Right ventricle myocardium inferior (tissue), 1 donor: ENCODE measurements at regions not wholly inside any gene's neighbourhood (a gene's known extent, or its start where the extent isn't known, plus 50 kb on each side); places are given as distances from the start of the nearest gene placed in this dataset.

Experiments used
- ATAC-seq: fragments of 200-7000 bp; cut with Tn5 transposase; one replicate; pipeline ENCODE4 v1.9.1; 2020; ENCODE audit warnings: mild to moderate bottlenecking, moderate library complexity
- DNase-seq: peaks from one replicate; pipeline ENCODE4 v3.0.0; 2021; ENCODE audit errors: missing footprints
- intact Hi-C: fragments of 100-400 bp; cut with DNase I; formaldehyde crosslinking; loops from one replicate; pipeline ENCODE4 v1.11.0; 2022
- donor health status: DM: no; HTN: yes; CAD: no; lungs with severe emphysema.

DNA sequence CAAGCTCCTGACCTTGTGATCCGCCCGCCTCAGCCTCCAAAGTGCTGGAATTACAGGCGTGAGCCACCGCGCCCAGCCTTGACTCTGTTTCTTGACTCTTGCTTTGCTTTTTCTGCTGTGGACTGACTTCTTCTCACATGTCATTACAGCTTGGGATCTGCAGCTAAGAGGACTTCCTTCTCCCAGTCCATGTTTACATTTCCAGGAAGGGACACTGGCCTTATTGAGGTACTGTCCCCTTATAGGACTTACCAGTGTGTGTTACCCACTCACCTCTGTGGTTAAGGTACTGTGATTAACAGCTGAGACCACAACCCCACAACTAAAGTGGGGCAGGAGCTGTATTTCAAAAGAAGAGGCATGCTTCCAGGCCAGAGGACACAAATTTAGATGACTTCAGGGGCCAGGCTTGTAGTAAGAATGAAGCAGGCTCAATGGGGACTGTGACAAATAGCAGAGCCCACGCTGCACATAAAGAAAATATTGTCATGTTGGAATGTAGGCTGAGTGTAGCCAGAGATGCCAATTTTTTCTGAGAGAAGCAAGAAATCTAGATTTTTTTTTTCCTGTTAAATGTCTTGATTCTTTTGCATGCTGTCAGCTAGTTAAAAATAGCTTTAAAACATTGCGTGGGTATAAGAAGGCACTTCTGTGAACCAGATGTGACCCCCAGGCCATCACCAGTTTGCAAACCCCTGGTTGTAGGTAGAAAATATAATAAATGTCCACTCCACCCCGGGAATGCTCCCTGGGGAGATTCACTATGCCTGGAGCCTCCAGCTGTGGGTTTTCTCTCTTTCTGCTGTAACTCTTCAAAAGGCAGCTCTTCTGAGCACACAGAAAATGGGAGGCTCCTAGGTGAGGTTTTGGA lies 75.0 kb downstream of the PTPDC1 start:
- ATAC-seq (no peak), DNase-seq (no peak)
- intact Hi-C loops = no loop called here

- DNase-seq (no peak), ATAC-seq (no peak)
- intact Hi-C loops = no loop called here
Observed at GRCh38 chr9:94160594-94161501, 76.6 kb downstream of the PTPDC1 start.

GRCh38 chr9:94161673-94162072 lies 77.4 kb downstream of the PTPDC1 start:
- DNase-seq (no peak), ATAC-seq (no peak)
- intact Hi-C loops = no loop called here

DNA sequence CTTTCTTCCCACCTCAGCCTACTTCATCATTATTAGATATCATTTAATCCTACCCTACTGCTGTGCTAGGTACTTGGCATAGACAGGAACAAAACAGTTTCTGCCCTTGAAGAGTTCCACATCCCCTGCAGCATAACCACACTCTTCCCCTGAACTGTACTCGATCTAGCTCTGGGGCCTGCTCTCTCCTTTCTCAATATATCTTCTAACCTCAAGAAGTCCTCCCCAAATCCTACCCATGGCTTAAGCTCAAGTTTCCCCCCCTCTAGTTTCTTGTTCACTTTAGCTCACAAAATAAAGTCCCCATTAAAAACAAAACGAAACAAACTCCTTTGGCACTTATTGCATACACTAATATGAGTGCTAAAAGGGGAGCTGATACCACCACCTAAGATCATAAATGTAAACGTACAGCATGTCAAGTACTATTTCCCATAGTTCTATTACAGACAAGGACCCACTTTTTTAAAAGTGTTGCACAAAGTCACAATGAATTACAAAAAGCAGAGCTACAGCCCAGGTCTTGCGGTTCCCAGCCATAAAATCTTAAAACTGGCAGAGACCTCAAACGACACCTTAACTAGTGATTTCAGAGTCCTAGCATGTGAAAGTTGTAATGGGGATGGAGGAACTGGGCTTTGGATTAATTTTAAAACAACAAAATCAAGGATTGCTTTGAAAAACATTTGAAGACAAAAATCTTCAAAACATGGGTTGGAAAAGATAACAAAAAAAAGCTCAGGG lies 80.7 kb downstream of the PTPDC1 start:
- no peak for DNase-seq
- ATAC-seq = no peak
- intact Hi-C loops = loop anchor here (5.0 kb wide), 1 partner anchor 83 kb away; the partner anchor contains the start of gene PTPDC1

DNA sequence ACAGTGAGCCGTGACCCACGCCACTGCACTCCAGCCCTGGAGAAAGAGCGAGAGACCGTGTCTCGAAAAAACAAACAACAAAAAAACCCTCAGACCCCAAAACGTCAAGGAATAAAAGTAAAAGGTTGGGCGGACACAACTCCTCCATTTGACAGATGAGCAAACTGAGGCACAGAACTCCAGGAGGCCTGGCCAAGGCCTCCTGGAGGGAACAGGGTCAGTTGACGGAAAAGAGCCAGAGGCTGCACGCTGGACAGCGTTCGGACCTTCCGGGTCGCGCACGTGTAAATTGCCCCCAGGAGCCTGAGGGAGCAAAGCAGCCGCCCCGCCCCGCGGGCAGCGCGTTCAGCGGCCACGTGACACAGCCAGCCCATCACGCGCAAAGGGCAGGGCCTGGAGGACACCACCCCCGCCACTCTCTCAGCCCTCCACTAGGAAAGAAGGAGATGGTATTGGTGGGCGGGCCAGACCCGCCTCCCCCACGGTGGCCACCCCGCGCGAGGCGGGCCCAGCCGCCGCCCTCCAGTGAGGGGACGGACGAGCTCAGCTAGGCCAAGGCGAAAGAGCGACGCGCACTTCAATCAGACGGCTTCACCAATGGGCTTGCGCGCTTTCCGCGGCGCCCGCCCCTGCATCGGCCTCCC lies 81.5 kb downstream of the PTPDC1 start:
- DNase-seq = peak; percentile 98
- ATAC-seq = peak; percentile 97
- intact Hi-C loops = loop anchor here (2.0 to 5.0 kb wide), 2 partner anchors 31 to 83 kb away; partner anchors contain the start of gene PTPDC1

- ATAC-seq = peak; percentile 83
- DNase-seq = peak; percentile 98
- intact Hi-C loops = loop anchor here (2.0 to 5.0 kb wide), 2 partner anchors 32 to 84 kb away; partner anchors contain the start of gene PTPDC1
Observed at GRCh38 chr9:94166236-94166975, 82.1 kb downstream of the PTPDC1 start.

DNA sequence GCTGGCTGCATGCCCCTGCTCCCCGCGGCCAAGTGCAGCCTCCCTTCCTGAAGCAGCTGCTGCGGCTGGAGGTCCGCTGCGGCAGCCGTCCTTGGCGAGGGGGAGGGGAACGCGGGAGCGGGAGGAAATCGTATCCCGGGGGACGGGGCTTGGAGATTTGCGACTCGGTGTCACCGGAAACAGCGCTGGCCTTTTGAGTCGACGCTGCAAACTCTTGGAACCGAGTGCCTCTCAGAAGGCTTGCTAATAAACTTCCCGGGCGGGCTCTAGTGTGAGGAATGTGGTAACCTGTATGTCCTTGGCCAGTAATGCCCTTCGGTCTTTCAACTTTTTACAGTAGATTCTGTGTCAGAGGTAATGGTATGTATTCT lies 82.7 kb downstream of the PTPDC1 start:
- no peak for ATAC-seq

DNA sequence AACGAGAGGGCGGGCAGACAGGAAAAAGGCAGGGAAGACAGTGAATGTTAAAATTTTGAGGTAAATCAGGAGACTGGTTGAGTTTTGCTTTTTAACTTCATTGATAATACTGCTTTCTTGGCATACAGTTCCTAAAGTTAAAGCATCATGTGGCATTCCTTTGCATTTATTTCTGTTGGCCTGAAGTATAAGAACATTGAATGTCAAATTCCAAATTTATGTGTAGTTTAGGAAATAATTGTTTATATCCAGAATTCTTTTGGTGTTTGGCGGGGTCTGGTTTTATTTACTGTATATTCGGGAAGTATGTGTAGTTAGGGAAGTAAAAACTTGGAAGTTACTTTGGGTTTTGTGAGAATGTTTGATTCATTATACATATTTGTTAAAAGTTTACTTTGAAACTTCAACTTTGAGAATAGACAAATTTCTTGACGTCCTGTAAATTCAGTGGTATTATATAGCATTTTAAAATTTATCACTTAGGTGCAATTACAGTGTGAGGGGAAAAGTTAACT lies 83.2 kb downstream of the PTPDC1 start:
- intact Hi-C loops = loop anchor here (2.0 to 5.0 kb wide), 2 partner anchors 33 to 85 kb away; partner anchors contain the start of gene PTPDC1
- ATAC-seq = no peak
- DNase-seq = no peak

More for the DNA sequence above, 82.7 kb downstream of the PTPDC1 start:
- intact Hi-C loops = loop anchor here (2.0 to 5.0 kb wide), 2 partner anchors 32 to 85 kb away; partner anchors contain the start of gene PTPDC1
- DNase-seq = no peak

DNA sequence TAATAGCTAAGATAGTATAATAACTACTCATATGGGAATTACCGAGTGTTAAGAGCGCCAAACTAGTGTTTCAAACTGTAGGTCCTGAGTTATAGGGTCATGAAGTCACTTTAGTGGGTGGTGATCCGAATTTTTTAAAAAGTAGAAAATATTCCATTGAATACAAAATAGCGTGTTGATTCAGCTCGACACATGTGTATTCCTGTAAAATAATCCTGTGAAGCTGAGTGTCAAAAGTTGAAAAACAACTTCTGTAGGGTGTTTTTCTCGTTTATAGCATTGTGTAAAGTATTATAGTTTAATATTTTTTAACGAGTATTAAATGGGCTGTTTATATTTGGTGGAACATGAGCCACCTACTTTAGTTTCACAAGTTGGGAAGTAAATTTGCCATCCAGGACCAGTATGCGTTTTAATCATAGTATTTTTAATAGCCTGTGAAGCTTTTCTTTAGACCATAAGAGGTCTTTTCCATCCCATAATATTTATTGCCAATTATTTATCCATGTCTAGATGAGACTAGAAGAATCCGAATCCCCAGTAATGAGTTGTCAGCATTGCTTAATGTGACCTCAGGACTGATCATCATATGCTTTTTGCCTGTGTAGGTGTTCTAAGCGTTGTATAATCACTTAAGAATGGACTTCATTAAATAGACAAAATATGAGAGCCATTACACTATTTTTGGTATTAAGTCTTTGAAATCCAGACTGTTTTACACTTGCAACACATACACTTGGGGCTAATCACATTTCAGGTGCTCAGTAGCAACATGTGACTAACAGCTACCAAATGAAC lies 84.1 kb downstream of the PTPDC1 start:
- intact Hi-C loops = loop anchor here (5.0 kb wide), 1 partner anchor 86 kb away; the partner anchor contains the start of gene PTPDC1
- no peak for DNase-seq
- no peak for ATAC-seq

- no peak for ATAC-seq
- intact Hi-C loops = loop anchor here (5.0 kb wide), 2 partner anchors 42 to 88 kb away; partner anchors contain the start of gene PTPDC1
- no peak for DNase-seq
Observed at GRCh38 chr9:94169968-94170367, 85.7 kb downstream of the PTPDC1 start.

- DNase-seq = no peak
- ATAC-seq = peak; percentile 30
- intact Hi-C loops = loop anchor here (5.0 kb wide), 1 partner anchor 39 kb away; no protein-coding TSS in a partner anchor
Observed at GRCh38 chr9:94173632-94174031, 85.5 kb upstream of the ZNF169 start.

DNA sequence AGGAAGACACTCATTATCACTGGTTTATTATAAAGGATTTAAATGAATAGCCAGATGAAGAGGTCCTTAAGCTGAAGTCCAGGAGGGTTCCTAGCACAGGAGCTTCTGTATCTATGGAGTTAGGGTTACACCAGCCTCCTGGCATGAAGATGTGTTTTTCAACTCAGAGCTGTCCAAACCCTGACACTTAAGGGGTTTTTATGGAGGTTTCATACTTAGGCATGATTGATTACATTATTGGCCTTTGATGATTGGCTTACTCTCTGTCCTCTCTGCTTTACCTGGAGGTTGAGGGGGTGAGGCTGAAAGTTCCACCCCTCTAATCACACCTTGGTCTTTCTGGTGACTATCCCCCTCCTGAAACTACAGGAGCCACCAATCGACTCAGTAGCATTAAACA lies 84.9 kb upstream of the ZNF169 start:
- no peak for ATAC-seq

DNA sequence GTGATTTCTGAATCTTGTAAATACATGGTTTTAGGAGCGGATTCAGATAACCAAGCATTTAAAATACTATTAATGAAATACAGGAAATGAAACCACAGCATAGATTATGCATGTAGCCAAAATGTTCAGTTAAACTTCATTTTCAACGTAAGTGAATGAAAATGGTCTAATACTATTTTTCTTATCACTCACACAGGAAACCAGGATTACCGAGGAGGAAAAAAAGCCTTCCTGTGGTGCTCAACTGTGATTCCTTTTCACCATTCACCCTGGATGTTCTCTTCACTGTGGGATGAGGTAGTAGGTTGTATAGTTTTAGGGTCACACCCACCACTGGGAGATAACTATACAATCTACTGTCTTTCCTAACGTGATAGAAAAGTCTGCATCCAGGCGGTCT lies 83.4 kb upstream of the ZNF169 start:
- intact Hi-C loops = no loop called here
- ATAC-seq = no peak
- DNase-seq = no peak

More for the DNA sequence above, 84.9 kb upstream of the ZNF169 start:
- intact Hi-C loops = loop anchor here (5.0 kb wide), 1 partner anchor 38 kb away; no protein-coding TSS in a partner anchor
- no peak for DNase-seq

GRCh38 chr9:94176608-94177007 lies 82.5 kb upstream of the ZNF169 start:
- intact Hi-C loops = no loop called here
- no peak for DNase-seq
- no peak for ATAC-seq

- intact Hi-C loops = no loop called here
- DNase-seq (no peak), ATAC-seq (no peak)
Observed at GRCh38 chr9:94178927-94179326, 80.2 kb upstream of the ZNF169 start.
